Calu3 (cell line): ENCODE measurements at regions not wholly inside any gene's neighbourhood (a gene's known extent, or its start where the extent isn't known, plus 50 kb on each side); places are given as distances from the start of the nearest gene placed in this dataset.
"Not testable (repeated sequence)": the region's sequence is repeated elsewhere in the genome, so short reads cannot be mapped to it uniquely, and the experiment has no call there.

Source experiments
- BruUV-seq: library from RNA; stranded (reverse); fragments of 400-500 nt; replicated peaks from 2 replicates; lab custom pipeline; 2021; lab: Mats Ljungman, UMichigan
- CTCF ChIA-PET: fragments of 300-600 bp; sonication (Branson Sonifier 250); formaldehyde crosslinking; loops from one replicate; lab custom pipeline; 2022; ENCODE audit warnings: antibody characterized with exemption; lab: Charles Lee
- DNase-seq: peaks from one replicate; pipeline ENCODE4 v3.0.0; 2022
- H3K27ac Mint-ChIP-seq: one replicate; pipeline ENCODE4 v1.8.0; 2022; ENCODE audit warnings: mixed read lengths; ENCODE audit not compliant: unreplicated experiment
- H3K27me3 Mint-ChIP-seq: one replicate; pipeline ENCODE4 v1.8.0; 2022; ENCODE audit warnings: mixed read lengths; ENCODE audit not compliant: unreplicated experiment
- H3K36me3 Mint-ChIP-seq: one replicate; pipeline ENCODE4 v1.8.0; 2022; ENCODE audit warnings: mild to moderate bottlenecking, moderate library complexity, mixed read lengths; ENCODE audit not compliant: insufficient read depth, unreplicated experiment
- H3K4me1 Mint-ChIP-seq: one replicate; pipeline ENCODE4 v1.8.0; 2022; ENCODE audit warnings: mild to moderate bottlenecking, low read depth, mixed read lengths; ENCODE audit not compliant: unreplicated experiment
- H3K4me3 Mint-ChIP-seq: one replicate; pipeline ENCODE4 v1.8.0; 2022; ENCODE audit warnings: mild to moderate bottlenecking, low read depth, moderate library complexity, mixed read lengths; ENCODE audit not compliant: unreplicated experiment
- H3K9me3 Mint-ChIP-seq: one replicate; pipeline ENCODE4 v1.8.0; 2022; ENCODE audit warnings: low read depth, mixed read lengths; ENCODE audit not compliant: unreplicated experiment
- intact Hi-C: fragments of 100-400 bp; cut with micrococcal nuclease; formaldehyde crosslinking; loops from one replicate; pipeline ENCODE4 v1.10.0; 2022; ENCODE audit not compliant: unreplicated experiment
- TF ChIP-seq, protein P1 (sequence below): fragments of 200-600 bp; IDR thresholded peaks from one replicate; pipeline ENCODE4 v1.8.0; 2022; ENCODE audit warnings: antibody characterized with exemption; ENCODE audit not compliant: unreplicated experiment

DNA sequence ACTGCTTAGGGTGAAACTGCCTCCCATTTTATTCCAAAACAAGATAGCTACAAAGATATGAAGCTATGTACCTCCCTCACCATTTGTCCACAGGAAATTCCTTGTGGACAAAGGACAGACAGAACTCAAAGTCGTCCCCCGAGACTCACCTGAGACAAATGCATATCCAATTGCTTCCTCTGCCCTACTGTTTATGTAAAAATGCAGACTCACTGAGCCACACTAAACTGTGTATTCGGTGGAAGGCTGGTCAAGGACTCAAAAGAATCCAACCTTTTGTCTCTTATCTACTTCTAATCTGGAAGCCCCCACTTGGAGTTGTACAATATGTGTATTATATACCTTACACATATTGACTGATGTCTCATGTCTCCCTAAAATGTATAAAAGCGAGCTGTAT, 288.0 kb upstream of the ERCC4 start:
- H3K27me3 Mint-ChIP-seq, result no peaks in the 10 kb centered on the region
- CTCF ChIA-PET, result no interaction called here
- H3K36me3 Mint-ChIP-seq, result no peaks in the 10 kb centered on the region
- TF ChIP-seq, protein P1, sequence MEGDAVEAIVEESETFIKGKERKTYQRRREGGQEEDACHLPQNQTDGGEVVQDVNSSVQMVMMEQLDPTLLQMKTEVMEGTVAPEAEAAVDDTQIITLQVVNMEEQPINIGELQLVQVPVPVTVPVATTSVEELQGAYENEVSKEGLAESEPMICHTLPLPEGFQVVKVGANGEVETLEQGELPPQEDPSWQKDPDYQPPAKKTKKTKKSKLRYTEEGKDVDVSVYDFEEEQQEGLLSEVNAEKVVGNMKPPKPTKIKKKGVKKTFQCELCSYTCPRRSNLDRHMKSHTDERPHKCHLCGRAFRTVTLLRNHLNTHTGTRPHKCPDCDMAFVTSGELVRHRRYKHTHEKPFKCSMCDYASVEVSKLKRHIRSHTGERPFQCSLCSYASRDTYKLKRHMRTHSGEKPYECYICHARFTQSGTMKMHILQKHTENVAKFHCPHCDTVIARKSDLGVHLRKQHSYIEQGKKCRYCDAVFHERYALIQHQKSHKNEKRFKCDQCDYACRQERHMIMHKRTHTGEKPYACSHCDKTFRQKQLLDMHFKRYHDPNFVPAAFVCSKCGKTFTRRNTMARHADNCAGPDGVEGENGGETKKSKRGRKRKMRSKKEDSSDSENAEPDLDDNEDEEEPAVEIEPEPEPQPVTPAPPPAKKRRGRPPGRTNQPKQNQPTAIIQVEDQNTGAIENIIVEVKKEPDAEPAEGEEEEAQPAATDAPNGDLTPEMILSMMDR, result no peak
- peaks cover 6% of the 10 kb centered on the region for H3K9me3 Mint-ChIP-seq
- H3K4me1 Mint-ChIP-seq, result no peaks in the 10 kb centered on the region
- no peak overlapping the region for H3K4me3 Mint-ChIP-seq
- H3K27ac Mint-ChIP-seq, result no peak overlapping the region
- no peak for DNase-seq
- BruUV-seq, result no TSS peak
- intact Hi-C loops, result no loop called here

DNA sequence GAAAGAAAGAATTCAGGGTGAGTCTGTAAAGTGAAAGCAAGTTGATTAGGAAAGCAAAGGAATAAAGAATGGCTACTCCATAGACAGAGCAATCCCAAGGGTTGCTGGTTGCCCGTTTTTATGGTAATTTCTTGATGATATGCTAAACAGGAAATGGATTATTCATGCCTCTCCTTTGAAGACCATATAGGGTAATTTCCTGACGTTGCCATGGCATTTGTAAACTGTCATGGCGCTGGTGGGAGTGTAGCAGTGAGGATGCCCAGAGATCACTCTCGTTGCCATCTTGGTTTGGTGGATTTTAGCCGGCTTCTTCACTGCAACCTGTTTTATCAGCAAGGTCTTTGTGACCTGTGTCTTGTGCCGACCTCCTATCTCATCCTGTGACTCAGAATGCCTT, 287.4 kb upstream of the ERCC4 start:
- CTCF ChIA-PET, H3K4me1 Mint-ChIP-seq, H3K4me3 Mint-ChIP-seq, intact Hi-C loops, DNase-seq, BruUV-seq, H3K27ac Mint-ChIP-seq, H3K9me3 Mint-ChIP-seq, H3K27me3 Mint-ChIP-seq, H3K36me3 Mint-ChIP-seq: not testable (repeated sequence)

DNA sequence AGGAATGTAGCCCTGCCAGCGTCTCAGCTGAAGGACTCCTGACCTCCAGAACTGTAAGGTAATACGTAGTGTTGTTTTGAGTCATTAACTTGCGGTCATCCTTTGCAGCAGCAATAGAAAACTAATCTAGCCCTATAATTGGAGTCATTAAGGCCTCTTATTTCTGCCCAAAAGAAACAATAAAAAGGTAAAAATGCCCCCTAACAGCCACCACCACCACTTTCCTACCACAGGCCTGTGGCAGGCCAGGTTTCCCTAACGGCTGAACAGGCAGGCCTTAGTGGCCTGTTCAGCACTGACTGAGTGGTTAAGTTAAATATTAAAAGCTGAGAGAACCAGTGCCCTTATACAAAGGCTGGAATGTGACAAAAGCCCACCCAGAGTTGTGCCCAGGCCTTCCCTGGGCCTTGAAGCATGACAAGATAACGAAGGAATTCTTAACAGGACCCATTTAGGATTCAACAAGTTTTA, 286.5 kb upstream of the ERCC4 start:
- no peaks in the 10 kb centered on the region for H3K27me3 Mint-ChIP-seq
- H3K36me3 Mint-ChIP-seq, result no peaks in the 10 kb centered on the region
- no TSS peak for BruUV-seq
- CTCF ChIA-PET, result no interaction called here
- H3K4me3 Mint-ChIP-seq, result no peak overlapping the region
- intact Hi-C loops, result no loop called here
- H3K4me1 Mint-ChIP-seq, result no peaks in the 10 kb centered on the region
- TF ChIP-seq, protein P1, result no peak
- peaks cover 9% of the 10 kb centered on the region for H3K9me3 Mint-ChIP-seq
- DNase-seq, result no peak
- no peak overlapping the region for H3K27ac Mint-ChIP-seq

DNA sequence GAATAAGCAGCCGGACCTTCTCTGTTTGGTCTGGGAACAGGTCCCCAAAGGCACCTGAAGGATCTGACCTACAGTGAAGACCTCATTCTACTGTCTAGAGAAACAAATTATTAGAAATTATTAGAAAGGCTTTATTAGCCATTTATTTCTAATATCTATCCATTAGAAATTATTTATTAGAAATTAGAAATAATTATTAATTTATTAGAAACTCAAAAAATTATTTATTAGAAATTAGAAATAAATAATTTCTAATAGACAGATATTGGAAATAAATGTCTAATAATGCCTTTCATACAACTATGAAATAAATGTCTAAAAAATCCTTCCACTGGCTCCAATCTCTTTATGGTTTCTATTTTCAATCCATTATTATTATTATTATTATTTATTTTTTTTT, 285.7 kb upstream of the ERCC4 start:
- Mint-ChIP-seq H3K36me3 (no peaks in the 10 kb centered on the region), H3K9me3 (peaks cover 9% of the 10 kb centered on the region), H3K4me1 (no peaks in the 10 kb centered on the region), H3K4me3 (no peak overlapping the region), H3K27ac (no peak overlapping the region), H3K27me3 (no peaks in the 10 kb centered on the region)
- TF ChIP-seq, protein P1, result no peak
- DNase-seq, result no peak
- intact Hi-C loops, result no loop called here
- BruUV-seq, result no TSS peak
- CTCF ChIA-PET, result interaction anchor here (0.6 kb wide), 1 partner anchor 124 kb away, joined by 4 read pairs; no protein-coding TSS in a partner anchor

DNA sequence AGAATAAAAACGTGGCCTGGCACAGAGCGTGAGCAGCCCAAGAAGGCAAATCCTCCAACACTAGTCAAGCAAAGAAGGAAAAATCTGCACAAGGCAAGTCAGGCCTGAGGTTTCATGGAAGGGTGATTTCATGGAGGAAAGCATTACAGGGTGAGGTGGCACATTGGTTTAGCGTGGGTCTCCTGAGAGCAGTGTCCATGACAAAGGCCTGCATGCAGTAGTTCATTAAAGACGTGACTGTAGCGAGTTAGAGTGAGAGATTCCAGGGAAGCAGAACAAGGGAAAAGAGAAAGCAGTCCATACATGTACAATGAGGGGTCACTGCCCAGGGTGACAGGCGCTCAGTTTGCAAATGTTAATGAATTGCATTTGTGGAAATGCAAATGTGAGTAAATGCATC, 285.0 kb upstream of the ERCC4 start:
- Mint-ChIP-seq H3K4me1 (no peaks in the 10 kb centered on the region), H3K9me3 (peaks cover 9% of the 10 kb centered on the region), H3K36me3 (no peaks in the 10 kb centered on the region), H3K4me3 (no peak overlapping the region), H3K27ac (no peak overlapping the region), H3K27me3 (no peaks in the 10 kb centered on the region)
- DNase-seq, result no peak
- CTCF ChIA-PET, result interaction anchor here (0.6 kb wide), 1 partner anchor 125 kb away, joined by 4 read pairs; no protein-coding TSS in a partner anchor
- BruUV-seq, result no TSS peak
- intact Hi-C loops, result no loop called here
- TF ChIP-seq, protein P1, result no peak
